ES-I3 (cell line): ENCODE measurements at regions not wholly inside any gene's neighbourhood (a gene's known extent, or its start where the extent isn't known, plus 50 kb on each side); places are given as distances from the start of the nearest gene placed in this dataset.

Experiments
- H3K36me3 ChIP-seq: 2 replicates; pipeline ENCODE4 v1.6.1; 2013; ENCODE audit warnings: mild to moderate bottlenecking, low read length, control low read depth, moderate library complexity; ENCODE audit not compliant: insufficient read depth
- H3K4me1 ChIP-seq: 2 replicates; pipeline ENCODE4 v1.6.1; 2013; ENCODE audit warnings: mild to moderate bottlenecking, control low read depth, low read length; ENCODE audit not compliant: insufficient read depth
- H3K9ac ChIP-seq: 2 replicates; pipeline ENCODE4 v1.6.1; 2013; ENCODE audit warnings: low read depth, mild to moderate bottlenecking, low read length, moderate library complexity
- H3K9me3 ChIP-seq: 2 replicates; pipeline ENCODE4 v1.6.1; 2013; ENCODE audit warnings: mild to moderate bottlenecking, low read length, moderate library complexity; ENCODE audit not compliant: control insufficient read depth, insufficient read depth

- no peaks in the 10 kb centered on the region for H3K4me1 ChIP-seq
- no peak overlapping the region for H3K9ac ChIP-seq
- H3K9me3 ChIP-seq: 0 out of 2 replicates have a peak, but pooled peaks cover 3% of the 10 kb centered on the region
- H3K36me3 ChIP-seq: no peaks in the 10 kb centered on the region
Measured at GRCh38 chr10:30775779-30776591, 146.4 kb upstream of the LYZL2 start.

- Histone ChIP-seq H3K36me3 (no peaks in the 10 kb centered on the region), H3K9me3 (peaks cover 13% of the 10 kb centered on the region), H3K4me1 (no peaks in the 10 kb centered on the region), H3K9ac (no peak overlapping the region)
Measured at GRCh38 chr10:30774261-30774660, 144.7 kb upstream of the LYZL2 start.

- Histone ChIP-seq H3K36me3 (no peaks in the 10 kb centered on the region), H3K9me3 (peaks cover 13% of the 10 kb centered on the region), H3K9ac (no peak overlapping the region), H3K4me1 (no peaks in the 10 kb centered on the region)
Measured at GRCh38 chr10:30773501-30773900, 143.9 kb upstream of the LYZL2 start.

- peaks cover 13% of the 10 kb centered on the region for H3K9me3 ChIP-seq
- no peaks in the 10 kb centered on the region for H3K4me1 ChIP-seq
- no peak overlapping the region for H3K9ac ChIP-seq
- H3K36me3 ChIP-seq: no peaks in the 10 kb centered on the region
Measured at GRCh38 chr10:30770816-30771215, 141.3 kb upstream of the LYZL2 start.

- peaks cover 13% of the 10 kb centered on the region for H3K9me3 ChIP-seq
- no peak overlapping the region for H3K9ac ChIP-seq
- no peaks in the 10 kb centered on the region for H3K36me3 ChIP-seq
- no peaks in the 10 kb centered on the region for H3K4me1 ChIP-seq
Measured at GRCh38 chr10:30770229-30770628, 140.7 kb upstream of the LYZL2 start.

- Histone ChIP-seq H3K9ac (no peak overlapping the region), H3K36me3 (no peaks in the 10 kb centered on the region), H3K4me1 (no peaks in the 10 kb centered on the region), H3K9me3 (peaks cover 13% of the 10 kb centered on the region)
Measured at GRCh38 chr10:30769361-30769760, 139.8 kb upstream of the LYZL2 start.

GRCh38 chr10:30765616-30766015, 136.1 kb upstream of the LYZL2 start:
- H3K9me3 ChIP-seq: peaks cover 9% of the 10 kb centered on the region
- no peak overlapping the region for H3K9ac ChIP-seq
- H3K4me1 ChIP-seq: no peaks in the 10 kb centered on the region
- H3K36me3 ChIP-seq: no peaks in the 10 kb centered on the region

- peaks cover 4% of the 10 kb centered on the region; the same call in 1 of the 2 replicates for H3K9me3 ChIP-seq
- no peak overlapping the region for H3K9ac ChIP-seq
- H3K4me1 ChIP-seq: no peaks in the 10 kb centered on the region
- H3K36me3 ChIP-seq: no peaks in the 10 kb centered on the region
Measured at GRCh38 chr10:30765022-30765615, 135.6 kb upstream of the LYZL2 start.

GRCh38 chr10:30763918-30764317, 134.4 kb upstream of the LYZL2 start:
- Histone ChIP-seq H3K9me3 (no peaks in the 10 kb centered on the region), H3K4me1 (no peaks in the 10 kb centered on the region), H3K9ac (no peak overlapping the region), H3K36me3 (no peaks in the 10 kb centered on the region)

- H3K4me1 ChIP-seq: no peaks in the 10 kb centered on the region
- no peaks in the 10 kb centered on the region for H3K36me3 ChIP-seq
- H3K9me3 ChIP-seq: no peaks in the 10 kb centered on the region
- H3K9ac ChIP-seq: no peak overlapping the region
Measured at GRCh38 chr10:30762620-30763019, 133.1 kb upstream of the LYZL2 start.

GRCh38 chr10:30759423-30759822, 129.9 kb upstream of the LYZL2 start:
- Histone ChIP-seq H3K9me3 (no peaks in the 10 kb centered on the region), H3K36me3 (no peaks in the 10 kb centered on the region), H3K9ac (no peak overlapping the region), H3K4me1 (no peaks in the 10 kb centered on the region)

- no peaks in the 10 kb centered on the region for H3K36me3 ChIP-seq
- H3K9ac ChIP-seq: no peak overlapping the region
- no peaks in the 10 kb centered on the region for H3K4me1 ChIP-seq
- no peaks in the 10 kb centered on the region for H3K9me3 ChIP-seq
Measured at GRCh38 chr10:30758338-30758737, 128.8 kb upstream of the LYZL2 start.

- Histone ChIP-seq H3K36me3 (no peaks in the 10 kb centered on the region), H3K4me1 (no peaks in the 10 kb centered on the region), H3K9me3 (no peaks in the 10 kb centered on the region), H3K9ac (no peak overlapping the region)
Measured at GRCh38 chr10:30756896-30757295, 127.3 kb upstream of the LYZL2 start.

- no peaks in the 10 kb centered on the region for H3K4me1 ChIP-seq
- H3K36me3 ChIP-seq: no peaks in the 10 kb centered on the region
- no peak overlapping the region for H3K9ac ChIP-seq
- H3K9me3 ChIP-seq: no peaks in the 10 kb centered on the region
Measured at GRCh38 chr10:30756151-30756550, 126.6 kb upstream of the LYZL2 start.

- no peaks in the 10 kb centered on the region for H3K4me1 ChIP-seq
- no peaks in the 10 kb centered on the region for H3K36me3 ChIP-seq
- no peak overlapping the region for H3K9ac ChIP-seq
- no peaks in the 10 kb centered on the region for H3K9me3 ChIP-seq
Measured at GRCh38 chr10:30755441-30755953, 125.9 kb upstream of the LYZL2 start.
